HS-27A (cell line): ENCODE measurements at regions not wholly inside any gene's neighbourhood (a gene's known extent, or its start where the extent isn't known, plus 50 kb on each side); places are given as distances from the start of the nearest gene placed in this dataset.
"Not testable (repeated sequence)": the region's sequence is repeated elsewhere in the genome, so short reads cannot be mapped to it uniquely, and the experiment has no call there.

ENCODE experiments used
- DNase-seq: peaks from one replicate; pipeline ENCODE4 v3.0.0-alpha.2; 2012; ENCODE audit warnings: low read depth, missing footprints

- DNase-seq, result no peak
Measured at GRCh38 chr14:29376237-29376636, 551.4 kb downstream of the PRKD1 start.

- DNase-seq, result no peak
Measured at GRCh38 chr14:29380826-29381225, 546.8 kb downstream of the PRKD1 start.

- DNase-seq, result no peak
Measured at GRCh38 chr14:29388571-29388970, 539.1 kb downstream of the PRKD1 start.

GRCh38 chr14:29390081-29390832, 537.4 kb downstream of the PRKD1 start:
- no peak for DNase-seq

- no peak for DNase-seq
Measured at GRCh38 chr14:29391231-29391630, 536.4 kb downstream of the PRKD1 start.

GRCh38 chr14:29391801-29392200, 535.8 kb downstream of the PRKD1 start:
- DNase-seq, result no peak

- no peak for DNase-seq
Measured at GRCh38 chr14:29392287-29392686, 535.4 kb downstream of the PRKD1 start.

GRCh38 chr14:29403091-29403490, 524.6 kb downstream of the PRKD1 start:
- DNase-seq, result no peak

GRCh38 chr14:29410581-29410980, 517.1 kb downstream of the PRKD1 start:
- DNase-seq, result no peak

- DNase-seq, result not testable (repeated sequence)
Measured at GRCh38 chr14:29414931-29415330, 512.7 kb downstream of the PRKD1 start.

GRCh38 chr14:29419736-29420135, 507.9 kb downstream of the PRKD1 start:
- no peak for DNase-seq

- DNase-seq, result no peak
Measured at GRCh38 chr14:29421156-29421728, 506.4 kb downstream of the PRKD1 start.

- no peak for DNase-seq
Measured at GRCh38 chr14:29425705-29426482, 501.8 kb downstream of the PRKD1 start.

GRCh38 chr14:29442696-29443095, 485.0 kb downstream of the PRKD1 start:
- peak; percentile 43 for DNase-seq

GRCh38 chr14:29444216-29444615, 483.4 kb downstream of the PRKD1 start:
- no peak for DNase-seq

- DNase-seq, result no peak
Measured at GRCh38 chr14:29444805-29445204, 482.8 kb downstream of the PRKD1 start.

GRCh38 chr14:29446971-29447370, 480.7 kb downstream of the PRKD1 start:
- DNase-seq, result no peak

GRCh38 chr14:29451941-29452340, 475.7 kb downstream of the PRKD1 start:
- no peak for DNase-seq

- DNase-seq, result no peak
Measured at GRCh38 chr14:29453045-29453444, 474.6 kb downstream of the PRKD1 start.

GRCh38 chr14:29454026-29454693, 473.5 kb downstream of the PRKD1 start:
- DNase-seq, result no peak

GRCh38 chr14:29458547-29458946, 469.1 kb downstream of the PRKD1 start:
- DNase-seq, result no peak

GRCh38 chr14:29459531-29459930, 468.1 kb downstream of the PRKD1 start:
- no peak for DNase-seq
